Left cardiac atrium (tissue), 4 donors: ENCODE measurements at regions not wholly inside any gene's neighbourhood (a gene's known extent, or its start where the extent isn't known, plus 50 kb on each side); places are given as distances from the start of the nearest gene placed in this dataset.
"Not testable (repeated sequence)": the region's sequence is repeated elsewhere in the genome, so short reads cannot be mapped to it uniquely, and the experiment has no call there.

Source experiments
- ATAC-seq, 2 donors: fragments of 200-7000 bp; cut with Tn5 transposase; one replicate each; pipeline ENCODE4 v1.9.1; 2020; ENCODE audit warnings: mild to moderate bottlenecking in 2 of 2, moderate library complexity in 2 of 2
- DNase-seq: peaks from one replicate; pipeline ENCODE4 v3.0.0-alpha.2; 2020
- intact Hi-C, 2 donors: fragments of 100-400 bp; cut with DNase I; formaldehyde crosslinking; loops; one replicate each; pipeline versions ENCODE4 v1.14.1 to v1.15.1; 2022 to 2023
- donor health status: DM: no; HTN: yes; CAD: no.
- donor health status: DM: no; HTN: yes; CAD: no; lungs with severe emphysema.
- donor health status: DM: yes; HTN: yes; CAD: no.
- donor health status: Dilated cardiomyopathy.

DNA sequence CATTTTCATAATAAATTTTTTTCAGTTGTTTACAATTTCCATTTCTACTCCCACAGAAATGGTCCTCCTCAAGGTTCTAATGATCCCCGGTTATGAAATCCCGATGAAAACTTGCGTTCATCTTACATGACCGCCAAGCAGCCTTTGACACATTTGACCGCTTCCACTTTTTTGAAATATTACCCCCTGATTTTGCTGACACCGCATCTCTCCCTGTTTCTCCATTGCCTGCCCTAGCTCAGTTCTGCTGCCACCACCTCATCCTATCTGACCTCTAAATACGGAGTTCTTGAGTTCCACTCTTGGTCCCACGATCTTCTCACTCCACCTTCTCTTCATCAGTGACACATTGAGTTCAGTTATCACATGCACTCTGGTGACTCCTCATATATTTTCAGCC is 74.1 kb downstream of the SLC35B3 start:
- ATAC-seq = no peak
- intact Hi-C loops = no loop called here
- no peak for DNase-seq

DNA sequence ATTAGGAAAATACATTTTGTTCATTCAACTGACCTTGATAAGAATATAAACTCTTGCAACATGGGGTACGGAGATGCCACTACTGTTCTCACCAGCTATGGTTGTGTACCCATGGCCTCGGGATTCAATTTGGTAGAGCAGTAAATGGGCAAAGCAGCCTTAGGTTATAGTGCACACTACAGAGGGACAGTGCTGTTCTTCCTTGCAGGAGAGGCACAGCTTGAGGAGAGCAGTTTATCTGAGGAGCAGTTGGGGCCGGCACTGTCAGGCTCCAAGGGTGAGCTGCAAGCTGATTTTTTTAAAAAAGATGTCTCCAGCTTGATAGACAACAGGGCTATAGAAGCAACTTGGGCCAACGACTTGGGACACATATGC is 82.4 kb downstream of the SLC35B3 start:
- no peak for ATAC-seq

GRCh38 chr6:8352335-8352965 is 82.9 kb downstream of the SLC35B3 start:
- ATAC-seq = no peak
- intact Hi-C loops = no loop called here

More for the DNA sequence above, 82.4 kb downstream of the SLC35B3 start:
- intact Hi-C loops = no loop called here
- DNase-seq = no peak

DNA sequence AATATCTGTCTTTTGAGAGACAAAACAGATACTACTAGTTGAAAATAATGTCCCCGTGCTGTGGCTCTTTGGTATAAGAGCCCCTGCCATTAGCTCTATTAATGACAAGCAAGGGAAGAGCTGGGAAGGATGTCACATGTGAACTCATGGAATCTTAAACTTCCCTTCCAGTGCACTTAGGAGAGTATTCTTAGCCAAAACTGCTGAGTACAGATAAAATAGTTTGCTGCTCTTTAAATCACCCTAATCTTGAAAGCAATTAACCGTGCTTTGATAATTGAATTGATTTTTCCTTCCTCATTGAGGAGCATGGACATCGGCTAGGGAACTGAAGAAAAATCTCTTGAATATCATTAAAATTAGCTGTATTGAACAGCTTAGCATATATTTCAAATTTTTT is 91.7 kb downstream of the SLC35B3 start:
- ATAC-seq (no peak), DNase-seq (no peak)
- intact Hi-C loops = no loop called here

More at GRCh38 chr6:8352335-8352965, 82.9 kb downstream of the SLC35B3 start:
- DNase-seq = no peak

DNA sequence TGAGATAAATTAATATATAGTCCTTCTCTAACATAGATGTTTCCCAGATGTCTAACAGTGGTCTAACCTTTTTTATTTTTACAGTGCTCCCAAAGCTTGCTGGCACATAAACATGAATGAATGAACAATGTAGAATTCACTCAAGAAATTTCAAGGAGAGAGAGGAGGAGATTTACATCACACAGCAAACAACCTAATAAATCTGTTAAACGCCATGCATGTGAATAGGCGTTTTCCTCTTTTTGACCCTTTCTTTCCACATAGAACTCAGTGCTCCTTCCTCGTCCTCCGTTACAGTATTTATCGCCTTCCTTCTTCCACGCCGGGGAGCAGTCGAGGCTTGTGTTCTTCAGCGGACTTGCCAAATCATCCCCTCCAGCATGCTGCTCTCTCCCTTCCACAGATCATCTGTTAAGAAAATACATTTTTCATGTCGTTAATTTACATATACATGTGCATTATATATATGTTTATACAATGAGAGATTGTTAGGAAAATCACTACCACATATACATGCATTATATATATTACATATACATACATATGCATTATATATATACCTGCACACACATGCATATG is 93.0 kb downstream of the SLC35B3 start:
- intact Hi-C loops = no loop called here

GRCh38 chr6:8337147-8337546 is 98.2 kb downstream of the SLC35B3 start:
- intact Hi-C loops = no loop called here
- ATAC-seq (no peak), DNase-seq (no peak)

More for the DNA sequence above, 93.0 kb downstream of the SLC35B3 start:
- no peak for DNase-seq
- ATAC-seq = no peak

DNA sequence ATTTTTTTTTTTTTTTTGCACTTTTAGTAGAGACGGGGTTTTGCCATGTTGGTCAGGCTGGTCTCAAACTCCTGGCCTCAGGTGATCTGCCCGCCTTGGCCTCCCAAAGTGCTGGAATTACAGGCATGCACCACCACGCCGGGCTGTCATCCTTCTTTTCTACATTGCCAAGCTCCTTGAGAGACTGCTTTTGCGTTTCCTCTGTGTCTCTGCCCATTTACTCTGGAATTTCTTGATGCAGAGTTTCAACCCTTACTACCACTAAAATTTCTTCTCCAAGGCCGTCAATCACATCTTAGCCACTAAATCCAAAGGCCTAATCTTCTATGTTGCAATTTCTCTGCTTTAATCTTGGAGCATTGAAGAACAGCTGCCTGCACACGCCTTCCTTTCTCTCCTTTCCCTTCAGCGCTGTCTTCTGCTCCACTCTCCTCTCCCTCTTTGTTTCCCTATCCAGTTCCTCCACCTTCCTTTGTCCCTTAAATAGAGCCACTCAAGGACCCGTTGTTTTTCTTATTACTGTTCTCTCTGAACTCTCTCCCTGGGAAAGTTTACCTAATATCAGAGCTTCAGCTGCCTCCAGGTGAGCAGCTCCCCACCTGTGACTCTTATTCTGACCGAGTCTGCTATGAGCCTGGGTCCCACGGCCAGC is 98.8 kb downstream of the SLC35B3 start:
- no peak for ATAC-seq
- DNase-seq = no peak
- intact Hi-C loops = no loop called here

DNA sequence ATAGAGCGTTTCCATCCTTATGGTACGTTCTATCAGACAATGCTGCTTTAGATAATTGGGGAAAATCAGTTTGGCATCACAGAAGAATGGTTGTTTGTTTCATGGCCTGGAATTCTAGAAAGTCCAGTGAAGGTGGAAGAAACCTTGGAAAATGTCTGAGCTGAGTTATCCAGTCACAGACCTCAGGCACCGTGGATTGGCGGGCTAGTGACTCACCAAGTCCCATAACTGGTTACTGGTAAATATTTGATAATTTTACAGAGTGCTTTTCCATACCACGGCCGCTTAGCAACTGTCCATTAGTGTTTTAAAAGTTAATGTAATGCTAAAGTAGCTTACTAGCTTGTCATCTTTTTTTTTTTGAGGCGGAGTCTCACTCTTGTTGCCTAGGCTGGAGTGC is 99.4 kb downstream of the SLC35B3 start:
- ATAC-seq (no peak), DNase-seq (no peak)
- intact Hi-C loops = no loop called here

GRCh38 chr6:8335381-8335780 is 100.0 kb downstream of the SLC35B3 start:
- DNase-seq (no peak), ATAC-seq (no peak)
- intact Hi-C loops = no loop called here

GRCh38 chr6:8334113-8334512 is 101.2 kb downstream of the SLC35B3 start:
- DNase-seq (no peak), ATAC-seq (no peak)
- intact Hi-C loops = no loop called here

GRCh38 chr6:8329562-8329961 is 105.8 kb downstream of the SLC35B3 start:
- no peak for DNase-seq
- ATAC-seq = no peak
- intact Hi-C loops = no loop called here

DNA sequence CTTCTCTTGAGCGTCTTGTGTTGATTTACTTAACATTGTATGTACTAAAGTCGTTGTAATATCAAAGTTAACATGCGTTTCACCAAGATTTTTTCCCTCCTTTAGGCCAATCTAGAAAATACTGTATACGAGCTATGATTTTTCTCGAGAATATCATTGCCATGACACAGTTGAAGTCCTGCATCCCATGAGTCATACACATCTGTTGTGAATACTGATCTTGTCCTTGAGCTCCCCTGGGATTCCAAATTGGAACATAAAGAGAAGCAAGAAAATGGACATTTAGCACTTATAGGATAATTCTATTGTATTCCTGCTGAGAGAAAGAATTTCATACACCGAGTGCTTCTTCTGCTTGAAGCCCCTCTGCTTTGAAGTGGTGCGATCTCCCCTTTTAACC is 109.6 kb downstream of the SLC35B3 start:
- no peak for DNase-seq
- intact Hi-C loops = no loop called here
- ATAC-seq = no peak

GRCh38 chr6:8322659-8323058 is 112.7 kb downstream of the SLC35B3 start:
- intact Hi-C loops = no loop called here
- ATAC-seq = no peak
- DNase-seq = no peak

DNA sequence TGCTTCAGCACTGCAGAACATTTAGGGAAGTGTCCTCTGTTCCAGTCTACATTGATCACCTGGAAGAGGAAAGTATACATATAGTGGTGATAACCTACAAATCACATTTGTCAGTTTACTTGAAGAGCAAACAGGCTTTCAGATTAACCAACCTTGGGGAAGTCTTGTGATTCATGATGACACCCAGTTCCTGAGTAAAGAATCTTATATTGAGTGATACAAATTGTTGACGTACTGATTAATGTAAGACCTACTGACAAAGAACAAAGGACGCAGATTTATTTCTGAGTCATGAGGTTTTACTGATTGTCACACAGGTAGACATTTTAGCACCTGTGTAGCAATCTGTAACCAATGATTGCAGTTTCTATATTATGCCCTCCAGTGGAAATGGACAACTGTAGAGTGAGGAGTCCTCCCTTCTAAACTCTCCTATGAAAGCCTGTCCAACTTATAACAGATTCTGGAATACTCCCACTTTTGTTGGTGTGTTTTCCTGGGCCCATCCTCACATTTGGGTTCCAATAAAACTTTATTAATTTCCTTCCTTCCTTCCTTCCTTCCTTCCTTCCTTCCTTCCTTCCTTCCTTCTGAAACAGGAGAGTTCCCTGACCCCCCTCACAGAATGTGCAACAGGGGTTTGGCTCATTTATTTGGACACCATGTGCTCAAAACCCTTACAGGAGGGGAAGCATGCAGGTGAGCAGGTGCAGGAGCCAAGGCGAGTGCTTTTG is 113.5 kb downstream of the SLC35B3 start:
- no peak for ATAC-seq
- DNase-seq = no peak
- intact Hi-C loops = no loop called here

- ATAC-seq (no peak), DNase-seq (no peak)
- intact Hi-C loops = no loop called here
These were observed 120.2 kb downstream of the SLC35B3 start for GRCh38 chr6:8315154-8315553.

- DNase-seq = no peak
- intact Hi-C loops = no loop called here
- ATAC-seq = no peak
These were observed 133.8 kb downstream of the SLC35B3 start for GRCh38 chr6:8301502-8301901.

DNA sequence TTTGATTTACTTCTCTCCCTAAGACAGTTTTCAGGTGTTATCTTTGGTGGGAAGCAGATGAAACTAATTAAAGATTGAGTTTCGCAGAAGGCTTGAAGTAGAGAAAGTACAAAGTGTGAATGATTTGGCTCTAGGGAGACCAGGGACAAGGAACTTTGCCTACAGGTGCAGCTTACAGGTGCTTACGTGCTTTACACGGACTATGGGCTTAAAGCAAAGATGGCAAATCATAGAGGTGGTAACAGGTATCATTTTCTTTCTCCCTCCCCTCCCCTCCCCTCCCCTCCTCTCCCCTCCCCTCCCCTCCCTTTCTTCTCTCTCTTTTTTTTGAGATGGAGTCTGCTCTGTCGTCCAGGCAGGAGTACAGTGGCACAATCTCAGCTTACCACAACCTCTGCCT is 136.3 kb downstream of the SLC35B3 start:
- intact Hi-C loops = no loop called here
- no peak for ATAC-seq

DNA sequence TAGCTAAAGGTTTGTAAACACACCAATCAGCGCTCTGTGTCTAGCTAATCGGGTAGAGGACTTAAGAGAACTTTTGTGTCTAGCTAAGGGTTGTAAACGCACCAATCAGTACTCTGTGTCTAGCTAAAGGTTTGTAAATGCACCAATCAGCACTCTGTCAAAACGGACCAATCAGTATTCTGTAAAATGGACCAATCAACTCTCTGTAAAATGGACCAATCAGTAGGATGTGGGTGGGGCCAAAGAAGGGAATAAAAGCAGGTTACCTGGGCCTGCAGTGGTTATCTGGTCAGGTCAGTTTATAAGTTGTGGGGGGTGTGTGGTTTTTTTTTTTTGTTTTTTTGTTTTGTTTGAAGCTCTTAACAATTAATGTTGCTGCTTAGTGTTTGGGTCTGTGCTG is 152.4 kb downstream of the SLC35B3 start:
- intact Hi-C loops, ATAC-seq, DNase-seq: not testable (repeated sequence)

More for the DNA sequence above, 136.3 kb downstream of the SLC35B3 start:
- no peak for DNase-seq

GRCh38 chr6:8282380-8282779 is 153.0 kb downstream of the SLC35B3 start:
- ATAC-seq (no peak), DNase-seq (no peak)
- intact Hi-C loops = no loop called here
